GM12891 (cell line): ENCODE measurements at regions not wholly inside any gene's neighbourhood (a gene's known extent, or its start where the extent isn't known, plus 50 kb on each side); places are given as distances from the start of the nearest gene placed in this dataset.
"Not testable (repeated sequence)": the region's sequence is repeated elsewhere in the genome, so short reads cannot be mapped to it uniquely, and the experiment has no call there.

ENCODE experiments used
- DNase-seq: peaks from one replicate; pipeline ENCODE4 v3.0.0; 2011; ENCODE audit warnings: low spot score; ENCODE audit not compliant: insufficient read length
- FAIRE-seq: peaks from 2 replicates; lab custom pipeline; 2011; peaks lifted over from hg19 to GRCh38; lab: Jason Lieb, UNC
- PAX5 ChIP-seq: IDR thresholded peaks from 2 replicates; pipeline ENCODE4 v1.6.1; 2011; ENCODE audit warnings: low read length, moderate library complexity, mild to moderate bottlenecking; ENCODE audit not compliant: insufficient read depth, severe bottlenecking
- POLR2A ChIP-seq: IDR thresholded peaks from 2 replicates; pipeline ENCODE4 v1.6.1; 2011; ENCODE audit warnings: low read depth, low read length, control low read depth
- POLR2AphosphoS5 ChIP-seq: IDR thresholded peaks from 2 replicates; pipeline ENCODE4 v1.6.1; 2011; ENCODE audit warnings: low read depth, low read length, control low read depth
- POU2F2 ChIP-seq: IDR thresholded peaks from 2 replicates; pipeline ENCODE4 v1.6.1; 2011; ENCODE audit warnings: low read depth, mild to moderate bottlenecking, control low read depth, low read length, moderate library complexity
- SPI1 ChIP-seq: IDR thresholded peaks from 2 replicates; pipeline ENCODE4 v1.6.1; 2011; ENCODE audit warnings: low read depth, low read length, control low read depth
- TAF1 ChIP-seq: IDR thresholded peaks from 2 replicates; pipeline ENCODE4 v1.6.1; 2011; ENCODE audit warnings: low read depth, low read length, control low read depth

- no peak for TF ChIP-seq SPI1
- TF ChIP-seq POLR2A = no peak
- DNase-seq (no peak), FAIRE-seq (no peak)
These were observed 971.7 kb downstream of the FSCB start for GRCh38 chr14:43535231-43535838.

DNA sequence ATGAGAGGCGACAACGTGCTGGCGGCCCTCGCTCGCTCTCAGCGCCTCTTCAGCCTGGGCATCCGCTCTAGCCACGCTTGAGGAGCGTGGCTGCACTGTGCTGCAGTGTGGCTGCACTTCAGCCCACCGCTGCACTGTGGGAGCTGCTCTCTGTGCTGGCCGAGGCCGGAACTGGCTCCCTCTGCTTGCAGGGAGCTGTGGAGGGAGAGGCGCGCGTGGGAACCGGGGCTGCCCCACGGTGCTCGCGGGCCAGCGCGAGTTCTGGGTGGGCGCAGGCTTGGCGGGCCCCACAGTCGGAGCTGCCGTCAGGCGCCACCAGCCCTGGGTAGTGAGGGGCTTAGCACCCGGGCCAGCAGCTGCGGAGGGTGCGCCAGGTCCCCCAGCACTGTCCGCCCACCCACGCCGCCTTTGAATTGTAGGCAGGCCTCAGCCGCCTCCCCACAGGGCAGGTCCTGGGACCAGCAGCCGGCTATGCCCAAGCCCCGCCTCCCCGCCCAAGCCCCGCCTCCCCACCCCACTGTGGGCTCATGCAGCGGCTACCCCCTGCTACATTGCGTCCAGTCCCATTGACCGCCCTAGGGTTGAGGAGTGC is 974.2 kb downstream of the FSCB start:
- TF ChIP-seq PAX5 = no peak
- no peak for TF ChIP-seq POLR2AphosphoS5
- TF ChIP-seq TAF1 = no peak
- TF ChIP-seq SPI1 = no peak
- TF ChIP-seq POU2F2 = no peak
- no peak for TF ChIP-seq POLR2A
- FAIRE-seq = no peak
- no peak for DNase-seq

DNA sequence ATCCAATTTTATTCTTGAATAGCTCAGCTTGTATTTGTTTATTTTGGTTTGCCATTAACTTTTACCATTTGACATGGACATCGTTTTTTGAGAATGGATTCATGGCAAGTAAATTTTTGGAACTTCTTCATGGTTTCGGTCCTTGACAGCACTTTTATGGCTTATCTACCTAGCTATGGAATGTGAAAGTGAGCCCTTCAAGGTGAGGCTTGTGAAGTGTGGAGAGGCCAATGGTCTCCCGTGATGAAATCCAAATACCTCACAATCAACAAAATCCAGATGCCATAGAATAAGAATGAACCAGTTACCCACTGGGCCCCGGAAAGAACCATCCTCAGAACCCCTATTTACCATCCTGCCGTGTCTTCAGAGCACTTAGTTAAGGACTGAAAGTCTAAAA is 978.8 kb downstream of the FSCB start:
- DNase-seq (no peak), FAIRE-seq (no peak)
- TF ChIP-seq POLR2AphosphoS5 (no peak), POLR2A (no peak), PAX5 (no peak), SPI1 (no peak), TAF1 (no peak), POU2F2 (no peak)

DNA sequence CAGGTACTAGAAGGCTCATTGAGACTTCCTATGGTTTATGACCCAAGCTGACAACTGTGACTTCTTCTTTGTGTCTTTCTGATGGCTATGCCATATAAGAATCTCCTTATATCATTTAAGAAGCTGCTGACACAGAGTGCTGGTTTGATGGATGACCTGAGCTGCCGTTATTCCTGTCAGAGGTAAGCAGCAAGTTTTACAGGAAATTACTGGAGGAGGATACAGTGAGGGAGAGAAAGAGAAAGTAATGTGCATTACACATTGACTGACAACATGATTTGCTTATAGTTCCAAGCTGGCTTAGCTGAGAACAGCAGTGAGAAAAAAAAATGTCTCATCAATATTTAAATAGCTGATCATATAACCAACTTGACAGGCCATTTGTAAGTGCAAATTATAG is 981.4 kb downstream of the FSCB start:
- TF ChIP-seq POU2F2 = no peak
- DNase-seq (no peak), FAIRE-seq (no peak)

DNA sequence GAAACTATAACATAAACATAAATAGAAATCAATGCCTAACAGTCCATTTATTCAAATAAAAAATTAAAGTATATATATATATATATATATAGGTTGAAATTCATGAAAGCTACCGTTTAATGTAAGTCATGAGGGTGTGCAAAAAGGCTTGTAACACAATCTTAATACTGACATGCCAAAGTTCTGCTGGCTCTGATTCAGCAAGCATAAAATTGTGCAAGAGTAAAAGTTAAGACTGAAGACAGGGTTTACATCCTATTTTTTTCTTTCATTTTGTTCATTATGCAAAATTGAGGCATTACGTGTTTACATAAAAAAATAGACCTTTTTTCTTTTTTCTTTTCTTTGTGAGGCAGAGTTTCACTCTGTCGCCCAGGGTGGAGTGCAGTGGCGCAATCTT is 984.2 kb downstream of the FSCB start:
- DNase-seq (no peak), FAIRE-seq (no peak)
- TF ChIP-seq POLR2AphosphoS5 = no peak

GRCh38 chr14:43522191-43522590 is 984.9 kb downstream of the FSCB start:
- DNase-seq (no peak), FAIRE-seq (no peak)
- TF ChIP-seq POLR2AphosphoS5 = no peak
- no peak for TF ChIP-seq TAF1
- no peak for TF ChIP-seq PAX5
- TF ChIP-seq SPI1 = no peak
- no peak for TF ChIP-seq POU2F2
- no peak for TF ChIP-seq POLR2A

GRCh38 chr14:43503508-43503907 is 1003.6 kb downstream of the FSCB start:
- no peak for TF ChIP-seq POU2F2
- no peak for TF ChIP-seq SPI1
- TF ChIP-seq POLR2AphosphoS5 = no peak
- no peak for TF ChIP-seq PAX5
- no peak for TF ChIP-seq TAF1
- TF ChIP-seq POLR2A = no peak
- DNase-seq (no peak), FAIRE-seq (no peak)

DNA sequence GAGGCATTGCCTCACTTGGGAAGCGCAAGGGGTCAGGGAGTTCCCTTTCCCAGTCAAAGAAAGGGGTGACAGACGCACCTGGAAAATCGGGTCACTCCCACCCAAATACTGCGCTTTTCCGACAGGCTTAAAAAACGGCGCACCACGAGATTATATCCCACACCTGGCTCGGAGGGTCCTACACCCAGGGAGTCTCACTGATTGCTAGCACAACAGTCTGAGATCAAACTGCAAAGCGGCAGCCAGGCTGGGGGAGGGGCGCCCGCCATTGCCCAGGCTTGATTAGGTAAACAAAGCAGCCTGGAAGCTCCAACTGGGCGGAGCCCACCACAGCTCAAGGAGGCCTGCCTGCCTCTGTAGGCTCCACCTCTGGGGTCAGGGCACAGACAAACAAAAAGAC is 1014.7 kb downstream of the FSCB start:
- FAIRE-seq, DNase-seq: not testable (repeated sequence)

GRCh38 chr14:43483415-43483814 is 1023.7 kb downstream of the FSCB start:
- DNase-seq (no peak), FAIRE-seq (no peak)
- TF ChIP-seq POU2F2 (no peak), SPI1 (no peak), POLR2A (no peak), PAX5 (no peak), TAF1 (no peak), POLR2AphosphoS5 (no peak)

DNA sequence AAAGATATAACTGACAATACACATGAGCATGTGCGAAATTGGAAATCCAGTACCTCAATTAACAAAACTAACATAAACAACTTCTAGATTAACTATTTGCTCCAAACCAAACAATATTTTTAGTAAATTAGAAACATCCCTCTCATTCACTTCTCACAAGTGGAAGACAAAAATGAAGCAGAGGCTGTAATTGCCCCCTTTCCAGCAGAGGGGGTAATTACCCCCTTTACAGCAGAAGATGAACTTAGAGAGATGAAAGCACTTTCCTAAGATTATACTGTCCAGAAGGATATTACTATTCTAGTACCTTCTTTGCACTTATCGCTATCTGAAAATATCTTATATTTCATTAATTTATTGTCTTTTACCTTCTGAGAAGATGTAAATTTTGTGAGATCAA is 1025.2 kb downstream of the FSCB start:
- FAIRE-seq (no peak), DNase-seq (no peak)
- TF ChIP-seq POU2F2 (no peak), POLR2A (no peak), SPI1 (no peak)

GRCh38 chr14:43480976-43481375 is 1026.1 kb downstream of the FSCB start:
- no peak for FAIRE-seq
- TF ChIP-seq TAF1 = no peak
- no peak for TF ChIP-seq POU2F2
- TF ChIP-seq PAX5 = no peak
- no peak for TF ChIP-seq POLR2A
- no peak for TF ChIP-seq SPI1
- TF ChIP-seq POLR2AphosphoS5 = no peak
- no peak for DNase-seq
